GM23248 (cell line): ENCODE measurements at regions not wholly inside any gene's neighbourhood (a gene's known extent, or its start where the extent isn't known, plus 50 kb on each side); places are given as distances from the start of the nearest gene placed in this dataset.

Experiments
- DNase-seq: peaks from one replicate; pipeline ENCODE4 v3.0.0-alpha.2; 2015
- H2AFZ ChIP-seq: fragments of 200-600 bp; sonication (generic); 2 replicates; pipeline ENCODE4 v1.6.1; 2016; ENCODE audit warnings: antibody characterized with exemption
- H3F3A ChIP-seq: fragments of 200-600 bp; sonication (generic); 2 replicates; pipeline ENCODE4 v1.6.1; 2016; ENCODE audit warnings: mild to moderate bottlenecking, antibody characterized with exemption, mixed run types; ENCODE audit not compliant: insufficient read depth
- H3K27ac ChIP-seq: fragments of 200-600 bp; sonication (generic); 2 replicates; pipeline ENCODE4 v1.5.1; 2016; ENCODE audit warnings: mild to moderate bottlenecking
- H3K27me3 ChIP-seq: fragments of 200-600 bp; sonication (generic); replicated peaks from 2 replicates; pipeline ENCODE4 v1.6.1; 2016; ENCODE audit warnings: mild to moderate bottlenecking; ENCODE audit not compliant: insufficient read depth
- H3K36me3 ChIP-seq: fragments of 200-600 bp; sonication (generic); 2 replicates; pipeline ENCODE4 v1.6.1; 2016; ENCODE audit warnings: low read depth, mild to moderate bottlenecking
- H3K4me1 ChIP-seq: fragments of 200-600 bp; sonication (generic); 2 replicates; pipeline ENCODE4 v1.6.1; 2016; ENCODE audit warnings: mild to moderate bottlenecking; ENCODE audit not compliant: insufficient read depth
- H3K4me2 ChIP-seq: fragments of 200-600 bp; sonication (generic); one replicate; pipeline ENCODE4 v1.6.1; 2016; ENCODE audit warnings: mild to moderate bottlenecking; ENCODE audit not compliant: unreplicated experiment
- H3K4me3 ChIP-seq: fragments of 200-600 bp; sonication (generic); 2 replicates; pipeline ENCODE4 v1.5.1; 2016; ENCODE audit warnings: mild to moderate bottlenecking
- H3K79me2 ChIP-seq: fragments of 200-600 bp; sonication (generic); 2 replicates; pipeline ENCODE4 v1.6.1; 2016; ENCODE audit warnings: mild to moderate bottlenecking; ENCODE audit not compliant: insufficient read depth
- H3K9ac ChIP-seq: fragments of 200-600 bp; sonication (generic); 2 replicates; pipeline ENCODE4 v1.6.1; 2016; ENCODE audit warnings: mild to moderate bottlenecking
- H3K9me2 ChIP-seq: fragments of 200-600 bp; sonication (generic); 2 replicates; pipeline ENCODE4 v1.6.1; 2016; ENCODE audit warnings: mixed run types, mild to moderate bottlenecking, moderate library complexity; ENCODE audit not compliant: insufficient read depth
- H3K9me3 ChIP-seq: fragments of 200-600 bp; sonication (generic); one replicate; pipeline ENCODE4 v1.6.1; 2017; ENCODE audit warnings: low read depth
- H4K20me1 ChIP-seq: fragments of 200-600 bp; sonication (generic); 2 replicates; pipeline ENCODE4 v1.6.0; 2016; ENCODE audit not compliant: insufficient read depth
- EZH2 ChIP-seq: fragments of 200-600 bp; sonication (generic); IDR thresholded peaks from 2 replicates; pipeline ENCODE4 v1.6.1; 2018; ENCODE audit warnings: antibody characterized with exemption, mild to moderate bottlenecking; ENCODE audit not compliant: insufficient read depth, poor library complexity, severe bottlenecking
- EZH2phosphoT487 ChIP-seq: fragments of 200-600 bp; sonication (generic); IDR thresholded peaks from 2 replicates; pipeline ENCODE4 v1.6.1; 2018; ENCODE audit warnings: antibody characterized with exemption, moderate library complexity, mild to moderate bottlenecking, low read depth; ENCODE audit not compliant: insufficient read depth
- WGBS, 2 experiments: methylation state at CpG; one replicate each; pipeline ENCODE4 v1.1.6; 2015 to 2017; ENCODE audit warnings: low lambda C conversion rate in 2 of 2, low coverage in 1 of 2; ENCODE audit errors: missing lambda C conversion rate in 2 of 2; 5-methylcytosine and 5-hydroxymethylcytosine counted together
- in situ Hi-C: fragments of 300-500 bp; cut with MboI; formaldehyde crosslinking; loops from 2 replicates; pipeline ENCODE4 v1.15.0; 2020

DNA sequence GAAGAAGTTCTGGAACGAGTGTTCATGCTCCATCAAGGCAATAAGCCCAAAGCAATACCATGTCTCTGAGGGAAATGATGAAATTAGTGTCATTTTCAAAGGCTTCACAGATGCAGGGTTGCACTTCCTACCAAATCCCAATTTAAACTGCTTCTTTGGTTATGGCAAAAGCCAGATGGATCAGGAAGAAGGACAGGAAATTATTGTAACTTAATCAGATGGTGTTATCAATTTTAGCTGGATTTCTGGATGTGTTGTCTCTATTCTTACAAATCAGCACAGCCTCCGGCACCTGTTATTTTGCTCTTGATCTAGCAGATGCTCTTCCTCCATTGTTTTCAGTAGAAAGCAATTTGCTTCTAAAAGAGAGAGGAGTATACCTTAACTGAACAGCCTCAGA is 693.4 kb downstream of the SOCS6 start:
- in situ Hi-C loops: no loop called here
- Histone ChIP-seq H2AFZ (no peak overlapping the region), H3K27me3 (no peaks in the 10 kb centered on the region), H3K4me2 (no peak overlapping the region), H3K9me2 (no peaks in the 10 kb centered on the region; the same call in 1 of the 2 replicates), H3F3A (no peaks in the 10 kb centered on the region), H3K4me1 (no peaks in the 10 kb centered on the region), H4K20me1 (no peaks in the 10 kb centered on the region), H3K36me3 (no peaks in the 10 kb centered on the region), H3K9ac (no peak overlapping the region), H3K79me2 (no peaks in the 10 kb centered on the region), H3K9me3 (no peaks in the 10 kb centered on the region), H3K4me3 (no peak overlapping the region), H3K27ac (no peak overlapping the region)
- DNase-seq: no peak
- 11 to 12% methylated on average over 2 of the region's 2 CpGs for WGBS, 2 experiments
- TF ChIP-seq EZH2phosphoT487 (no peak), EZH2 (no peak)

GRCh38 chr18:70981400-70982140 is 692.7 kb downstream of the SOCS6 start:
- no peak for TF ChIP-seq EZH2phosphoT487
- no peak for TF ChIP-seq EZH2
- H3F3A ChIP-seq: no peaks in the 10 kb centered on the region
- no peaks in the 10 kb centered on the region; the same call in 1 of the 2 replicates for H3K9me2 ChIP-seq
- H3K4me3 ChIP-seq: no peak overlapping the region
- no peak overlapping the region for H3K27ac ChIP-seq
- no peak overlapping the region for H3K4me2 ChIP-seq
- H4K20me1 ChIP-seq: no peaks in the 10 kb centered on the region
- H3K4me1 ChIP-seq: no peaks in the 10 kb centered on the region
- no peak overlapping the region for H3K9ac ChIP-seq
- H2AFZ ChIP-seq: no peak overlapping the region
- no peak for DNase-seq
- no peaks in the 10 kb centered on the region for H3K79me2 ChIP-seq
- WGBS, 2 experiments: 25 to 27% methylated on average over 6 of the region's 6 CpGs
- no peaks in the 10 kb centered on the region for H3K9me3 ChIP-seq
- no peaks in the 10 kb centered on the region for H3K36me3 ChIP-seq
- in situ Hi-C loops: no loop called here
- no peaks in the 10 kb centered on the region for H3K27me3 ChIP-seq

DNA sequence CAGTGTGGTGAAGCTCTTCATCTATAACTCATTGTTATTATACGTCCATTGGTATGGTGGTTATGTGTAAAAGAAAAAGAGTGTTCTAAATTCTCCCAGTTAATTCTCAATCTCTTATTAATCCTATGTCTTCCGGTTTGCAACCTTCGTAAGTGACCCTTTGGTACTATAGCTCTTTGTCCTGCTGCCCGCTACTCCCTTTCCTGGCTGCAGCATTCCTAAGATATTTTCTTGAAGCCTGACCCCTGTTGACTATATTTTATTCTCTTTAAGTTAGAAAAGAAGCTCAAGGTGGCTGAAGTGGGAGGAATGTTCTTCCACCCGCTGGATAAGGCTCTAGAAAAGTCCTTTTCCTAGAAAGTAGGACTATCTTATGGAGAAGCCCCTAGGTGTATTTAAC is 684.8 kb downstream of the SOCS6 start:
- H3K9ac ChIP-seq: no peak overlapping the region
- H3K36me3 ChIP-seq: no peaks in the 10 kb centered on the region
- H3K4me1 ChIP-seq: no peaks in the 10 kb centered on the region
- H3F3A ChIP-seq: no peaks in the 10 kb centered on the region
- WGBS, 2 experiments: 30 to 32% methylated on average over 5 of the region's 5 CpGs
- no peak overlapping the region for H3K27ac ChIP-seq
- H3K9me2 ChIP-seq: no peaks in the 10 kb centered on the region; the same call in 1 of the 2 replicates
- H3K27me3 ChIP-seq: no peaks in the 10 kb centered on the region
- no peak overlapping the region for H3K4me2 ChIP-seq
- H4K20me1 ChIP-seq: no peaks in the 10 kb centered on the region
- in situ Hi-C loops: no loop called here
- H2AFZ ChIP-seq: no peak overlapping the region
- H3K79me2 ChIP-seq: no peaks in the 10 kb centered on the region
- TF ChIP-seq EZH2phosphoT487 (no peak), EZH2 (no peak)
- DNase-seq: no peak
- no peaks in the 10 kb centered on the region for H3K9me3 ChIP-seq
- H3K4me3 ChIP-seq: no peak overlapping the region

- no peaks in the 10 kb centered on the region for H3F3A ChIP-seq
- no peaks in the 10 kb centered on the region for H3K4me1 ChIP-seq
- H3K9ac ChIP-seq: no peak overlapping the region
- in situ Hi-C loops: no loop called here
- no peaks in the 10 kb centered on the region for H3K36me3 ChIP-seq
- no peak overlapping the region for H3K4me3 ChIP-seq
- H3K27ac ChIP-seq: no peak overlapping the region
- no peaks in the 10 kb centered on the region for H3K27me3 ChIP-seq
- peaks cover 4% of the 10 kb centered on the region for H3K9me3 ChIP-seq
- TF ChIP-seq EZH2: no peak
- TF ChIP-seq EZH2phosphoT487: no peak
- DNase-seq: no peak
- H3K79me2 ChIP-seq: no peaks in the 10 kb centered on the region
- H3K9me2 ChIP-seq: no peaks in the 10 kb centered on the region
- 22 to 30% methylated on average over 3 of the region's 3 CpGs for WGBS, 2 experiments
- no peak overlapping the region for H3K4me2 ChIP-seq
- H4K20me1 ChIP-seq: no peaks in the 10 kb centered on the region
- H2AFZ ChIP-seq: no peak overlapping the region
These were observed 677.6 kb downstream of the SOCS6 start for GRCh38 chr18:70966419-70966818.
